CD4-positive, alpha-beta T cell (primary cell): ENCODE measurements at regions not wholly inside any gene's neighbourhood (a gene's known extent, or its start where the extent isn't known, plus 50 kb on each side); places are given as distances from the start of the nearest gene placed in this dataset.
"Not testable (repeated sequence)": the region's sequence is repeated elsewhere in the genome, so short reads cannot be mapped to it uniquely, and the experiment has no call there.

ENCODE experiments used
- ATAC-seq: fragments of 200-7000 bp; cut with Tn5 transposase; one replicate; pipeline ENCODE4 v1.10.0; 2022; ENCODE audit warnings: mild to moderate bottlenecking; ENCODE audit not compliant: poor library complexity
- CTCF ChIA-PET: fragments of 350-600 bp; sonication (Branson Sonifier 250); formaldehyde crosslinking; loops from one replicate; lab custom pipeline; 2021; ENCODE audit warnings: antibody characterized with exemption, inconsistent platforms; lab: Charles Lee
- POLR2A ChIA-PET: fragments of 350-600 bp; sonication (Branson Sonifier 250); formaldehyde crosslinking; loops from one replicate; lab custom pipeline; 2021; ENCODE audit warnings: antibody characterized with exemption, inconsistent platforms; lab: Charles Lee
- DNase-seq, 14 experiments: peaks; one replicate each; pipeline ENCODE4 v3.0.0-alpha.2; 2013 to 2020; ENCODE audit warnings: mixed read lengths in 2 of 14
- H3K27ac ChIP-seq, 2 donors: one replicate each; pipeline versions ENCODE4 v1.5.1 to v1.7.0; 2013; ENCODE audit warnings: low read length in 2 of 2, low read depth in 1 of 2, mild to moderate bottlenecking in 1 of 2
- H3K27me3 ChIP-seq, 2 experiments: 1 replicate in 1 of 2; 2 replicates in 1 of 2; pipeline versions ENCODE4 v1.6.1 to v1.7.0; 2013; ENCODE audit warnings: low read length in 2 of 2, control low read depth in 1 of 2, mild to moderate bottlenecking in 1 of 2, moderate library complexity in 1 of 2; ENCODE audit not compliant: insufficient read depth in 2 of 2, control insufficient read depth in 1 of 2
- H3K36me3 ChIP-seq: one replicate; pipeline ENCODE4 v1.6.1; 2013; ENCODE audit warnings: low read length, control low read depth; ENCODE audit not compliant: insufficient read depth
- H3K4me1 ChIP-seq: one replicate; pipeline ENCODE4 v1.6.1; 2013; ENCODE audit warnings: low read length, control low read depth; ENCODE audit not compliant: insufficient read depth
- H3K4me3 ChIP-seq: one replicate; pipeline ENCODE4 v1.5.1; 2013; ENCODE audit warnings: mild to moderate bottlenecking, low read length, moderate library complexity
- H3K9me3 ChIP-seq, 2 experiments: 1 replicate in 1 of 2; 2 replicates in 1 of 2; pipeline versions ENCODE4 v1.6.1 to v1.7.0; 2013; ENCODE audit warnings: low read length in 2 of 2, mild to moderate bottlenecking in 2 of 2, control low read depth in 1 of 2, moderate library complexity in 1 of 2; ENCODE audit not compliant: control insufficient read depth in 1 of 2, insufficient read depth in 1 of 2
- H3K27ac Mint-ChIP-seq: one replicate; pipeline ENCODE4 v1.8.0; 2020; ENCODE audit warnings: mixed read lengths
- H3K27me3 Mint-ChIP-seq: one replicate; pipeline ENCODE4 v1.8.0; 2021; ENCODE audit warnings: mixed read lengths
- H3K36me3 Mint-ChIP-seq: one replicate; pipeline ENCODE4 v1.8.0; 2021; ENCODE audit warnings: low read depth, mixed read lengths
- H3K4me1 Mint-ChIP-seq: one replicate; pipeline ENCODE4 v1.8.0; 2021; ENCODE audit warnings: low read depth, mixed read lengths
- H3K4me3 Mint-ChIP-seq: one replicate; pipeline ENCODE4 v1.8.0; 2020; ENCODE audit warnings: mild to moderate bottlenecking, mixed read lengths
- H3K9me3 Mint-ChIP-seq: one replicate; pipeline ENCODE4 v1.8.0; 2020; ENCODE audit warnings: mixed read lengths
- intact Hi-C, 2 experiments: fragments of 100-400 bp; cut with DNase I in 1 of 2; cut with micrococcal nuclease in 1 of 2; formaldehyde crosslinking; loops; one replicate each; pipeline versions ENCODE4 v1.15.1 to v1.9.0; 2023 to 2025; cut with DNase I, micrococcal nuclease
- TF ChIP-seq, protein P1 (sequence below): fragments of 200-600 bp; IDR thresholded peaks from one replicate; pipeline ENCODE4 v1.8.0; 2022; ENCODE audit warnings: antibody characterized with exemption, mild to moderate bottlenecking

DNA sequence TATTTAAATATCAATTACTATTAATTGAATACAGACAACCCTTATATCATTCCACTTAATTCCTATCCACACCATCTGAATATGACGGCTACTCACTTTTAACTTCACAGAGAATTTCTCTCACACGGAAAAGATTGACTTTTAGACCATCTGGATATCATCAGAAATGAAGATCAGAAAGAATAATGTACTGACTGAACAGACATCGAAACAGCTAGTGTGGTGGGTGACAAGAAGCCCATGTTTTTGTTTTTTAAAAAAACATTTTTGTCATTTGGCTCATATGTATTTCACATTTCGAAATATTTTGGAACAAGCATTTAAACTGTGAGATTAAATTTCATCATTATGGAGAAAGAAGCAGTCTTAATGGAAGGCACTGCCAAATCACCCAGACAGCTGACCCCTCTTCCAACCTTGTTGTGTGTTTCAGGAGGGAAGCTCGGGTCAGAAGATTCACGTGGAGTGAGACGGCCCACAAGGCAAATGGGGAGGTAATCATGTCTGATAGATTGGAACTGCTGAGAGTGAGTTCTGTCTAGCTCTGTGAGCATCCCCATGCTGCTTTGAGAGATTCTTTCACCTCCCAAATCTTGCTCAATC lies 204.2 kb upstream of the RASGEF1B start:
- Histone ChIP-seq H3K9me3 (no peaks in the 10 kb centered on the region), H3K36me3 (no peaks in the 10 kb centered on the region), H3K4me3 (no peak overlapping the region), H3K4me1 (no peaks in the 10 kb centered on the region), H3K27me3 (no peaks in the 10 kb centered on the region), H3K27ac (no peak overlapping the region)
- H3K36me3 Mint-ChIP-seq: no peaks in the 10 kb centered on the region
- no peaks in the 10 kb centered on the region for H3K27me3 Mint-ChIP-seq
- no peaks in the 10 kb centered on the region for H3K4me1 Mint-ChIP-seq
- H3K4me3 Mint-ChIP-seq: no peak overlapping the region
- ChIA-PET POLR2A (no interaction called here), CTCF (no interaction called here)
- no peak for ATAC-seq
- TF ChIP-seq, protein P1, sequence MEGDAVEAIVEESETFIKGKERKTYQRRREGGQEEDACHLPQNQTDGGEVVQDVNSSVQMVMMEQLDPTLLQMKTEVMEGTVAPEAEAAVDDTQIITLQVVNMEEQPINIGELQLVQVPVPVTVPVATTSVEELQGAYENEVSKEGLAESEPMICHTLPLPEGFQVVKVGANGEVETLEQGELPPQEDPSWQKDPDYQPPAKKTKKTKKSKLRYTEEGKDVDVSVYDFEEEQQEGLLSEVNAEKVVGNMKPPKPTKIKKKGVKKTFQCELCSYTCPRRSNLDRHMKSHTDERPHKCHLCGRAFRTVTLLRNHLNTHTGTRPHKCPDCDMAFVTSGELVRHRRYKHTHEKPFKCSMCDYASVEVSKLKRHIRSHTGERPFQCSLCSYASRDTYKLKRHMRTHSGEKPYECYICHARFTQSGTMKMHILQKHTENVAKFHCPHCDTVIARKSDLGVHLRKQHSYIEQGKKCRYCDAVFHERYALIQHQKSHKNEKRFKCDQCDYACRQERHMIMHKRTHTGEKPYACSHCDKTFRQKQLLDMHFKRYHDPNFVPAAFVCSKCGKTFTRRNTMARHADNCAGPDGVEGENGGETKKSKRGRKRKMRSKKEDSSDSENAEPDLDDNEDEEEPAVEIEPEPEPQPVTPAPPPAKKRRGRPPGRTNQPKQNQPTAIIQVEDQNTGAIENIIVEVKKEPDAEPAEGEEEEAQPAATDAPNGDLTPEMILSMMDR: no peak
- H3K27ac Mint-ChIP-seq: no peak overlapping the region
- no peaks in the 10 kb centered on the region for H3K9me3 Mint-ChIP-seq
- intact Hi-C loops: no loop called here
- no peak for DNase-seq

DNA sequence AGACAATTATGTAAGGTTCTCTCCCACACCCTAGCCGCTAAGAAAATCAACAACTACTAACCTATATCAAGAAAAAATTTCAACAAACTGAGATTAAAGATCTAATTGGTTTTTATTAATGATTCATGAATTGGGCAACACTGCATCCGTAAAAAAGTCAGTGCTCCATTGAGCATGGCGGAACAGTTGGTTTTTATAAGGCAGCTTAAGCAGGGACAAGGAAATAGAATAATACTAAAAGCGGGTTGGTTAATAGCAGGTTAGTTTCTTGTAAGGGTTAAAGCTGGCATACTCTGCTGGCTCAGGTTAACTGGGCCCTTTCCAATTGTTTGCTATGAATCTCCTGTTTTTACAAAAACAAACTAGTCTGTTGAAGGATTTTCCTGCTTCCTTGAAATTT lies 202.3 kb upstream of the RASGEF1B start:
- Histone ChIP-seq H3K27me3 (no peaks in the 10 kb centered on the region), H3K36me3 (no peaks in the 10 kb centered on the region), H3K27ac (no peak overlapping the region), H3K4me1 (no peaks in the 10 kb centered on the region), H3K4me3 (no peak overlapping the region), H3K9me3 (no peaks in the 10 kb centered on the region)
- no peaks in the 10 kb centered on the region for H3K27me3 Mint-ChIP-seq
- DNase-seq (no peak), ATAC-seq (no peak)
- H3K9me3 Mint-ChIP-seq: no peaks in the 10 kb centered on the region
- ChIA-PET CTCF (no interaction called here), POLR2A (no interaction called here)
- no peaks in the 10 kb centered on the region for H3K36me3 Mint-ChIP-seq
- no peak overlapping the region for H3K4me3 Mint-ChIP-seq
- no peaks in the 10 kb centered on the region for H3K4me1 Mint-ChIP-seq
- TF ChIP-seq, protein P1: no peak
- no peak overlapping the region for H3K27ac Mint-ChIP-seq
- intact Hi-C loops: no loop called here

DNA sequence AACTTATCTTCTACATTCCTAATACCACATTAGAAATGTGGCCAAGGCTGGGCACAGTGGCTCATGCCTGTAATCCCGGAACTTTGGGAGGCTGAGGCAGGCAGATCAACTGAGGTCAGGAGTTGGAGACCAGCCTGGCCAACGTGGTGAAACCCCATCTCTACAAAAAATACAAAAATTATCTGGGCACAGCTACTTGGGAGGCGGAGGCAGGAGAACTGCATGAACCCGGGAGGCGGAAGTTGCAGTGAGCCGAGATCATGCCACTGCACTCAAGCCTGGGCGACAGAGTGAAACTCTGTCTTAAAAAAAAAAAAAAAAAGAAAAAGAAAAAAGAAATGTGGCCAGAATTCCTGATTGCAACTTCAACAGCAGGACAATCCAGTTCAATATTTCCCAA lies 196.6 kb upstream of the RASGEF1B start:
- H3K27ac ChIP-seq, H3K27me3 ChIP-seq, DNase-seq, H3K9me3 Mint-ChIP-seq, H3K36me3 Mint-ChIP-seq, H3K4me1 ChIP-seq, H3K27me3 Mint-ChIP-seq, H3K4me3 Mint-ChIP-seq, H3K4me3 ChIP-seq, CTCF ChIA-PET, H3K36me3 ChIP-seq, ATAC-seq, H3K9me3 ChIP-seq, H3K27ac Mint-ChIP-seq, intact Hi-C loops, H3K4me1 Mint-ChIP-seq: not testable (repeated sequence)
- POLR2A ChIA-PET: interaction anchor here (1.1 kb wide), 1 partner anchor 120 kb away, joined by 3 read pairs; no protein-coding TSS in a partner anchor

DNA sequence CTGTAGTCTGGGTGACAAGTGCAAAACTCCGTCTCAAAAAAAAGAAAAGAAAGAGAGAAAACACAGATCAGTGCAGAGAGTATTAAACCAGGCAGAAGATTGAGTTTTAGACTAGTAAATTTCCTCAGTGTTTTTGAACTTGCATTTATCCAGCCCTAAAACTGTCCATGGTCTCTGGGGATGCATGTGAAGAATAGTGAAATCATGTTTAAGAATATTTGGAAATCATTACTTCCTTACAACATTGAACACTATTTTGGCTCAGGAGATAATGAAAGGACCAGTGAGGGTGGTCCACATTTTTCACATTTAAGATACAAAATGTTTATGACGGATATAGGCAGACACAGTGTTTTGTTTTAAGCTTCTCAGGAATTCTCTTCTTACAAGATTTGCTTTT lies 195.8 kb upstream of the RASGEF1B start:
- Histone ChIP-seq H3K4me1 (no peaks in the 10 kb centered on the region), H3K9me3 (no peaks in the 10 kb centered on the region), H3K4me3 (no peak overlapping the region), H3K36me3 (no peaks in the 10 kb centered on the region), H3K27me3 (no peaks in the 10 kb centered on the region), H3K27ac (no peak overlapping the region)
- Mint-ChIP-seq H3K4me3 (no peak overlapping the region), H3K4me1 (no peaks in the 10 kb centered on the region), H3K36me3 (no peaks in the 10 kb centered on the region), H3K27ac (no peak overlapping the region), H3K27me3 (no peaks in the 10 kb centered on the region), H3K9me3 (no peaks in the 10 kb centered on the region)
- ATAC-seq (no peak), DNase-seq (no peak)
- ChIA-PET POLR2A (no interaction called here), CTCF (no interaction called here)
- intact Hi-C loops: loop anchor here in 1 of 2 experiments (2.0 kb wide), 1 partner anchor 55 kb away; no protein-coding TSS in a partner anchor
- TF ChIP-seq, protein P1: no peak
